OCI-LY1 (cell line): ENCODE measurements at regions not wholly inside any gene's neighbourhood (a gene's known extent, or its start where the extent isn't known, plus 50 kb on each side); places are given as distances from the start of the nearest gene placed in this dataset.

Experiments
- H2AFZ ChIP-seq: fragments of 200-600 bp; sonication (generic), shearing (Covaris generic); 2 replicates; pipeline ENCODE4 v1.6.0; 2014; ENCODE audit warnings: antibody characterized with exemption, mild to moderate bottlenecking, low read length
- H3F3A ChIP-seq: fragments of 200-600 bp; sonication (generic), shearing (Covaris generic); 2 replicates; pipeline ENCODE4 v1.6.0; 2014; ENCODE audit warnings: mild to moderate bottlenecking, antibody characterized with exemption, low read length, moderate library complexity; ENCODE audit not compliant: insufficient read depth
- H3K27ac ChIP-seq: fragments of 200-600 bp; sonication (generic); 2 replicates; pipeline ENCODE4 v1.5.1; 2014; ENCODE audit warnings: low read length, mixed run types, mild to moderate bottlenecking, low read depth; ENCODE audit not compliant: poor library complexity, severe bottlenecking
- H3K27me3 ChIP-seq: fragments of 200-600 bp; sonication (generic); 2 replicates; pipeline ENCODE4 v1.6.0; 2014; ENCODE audit warnings: antibody characterized with exemption, mild to moderate bottlenecking, low read length, moderate library complexity; ENCODE audit not compliant: insufficient read depth
- H3K36me3 ChIP-seq: fragments of 200-600 bp; sonication (generic); 2 replicates; pipeline ENCODE4 v1.6.1; 2014; ENCODE audit warnings: mild to moderate bottlenecking, antibody characterized with exemption, low read length, moderate library complexity, mixed read lengths; ENCODE audit not compliant: insufficient read depth
- H3K4me1 ChIP-seq: fragments of 200-600 bp; sonication (generic); 2 replicates; pipeline ENCODE4 v1.5.1; 2014; ENCODE audit warnings: mild to moderate bottlenecking, low read length, moderate library complexity; ENCODE audit not compliant: insufficient read depth, severe bottlenecking
- H3K4me2 ChIP-seq: fragments of 200-600 bp; sonication (generic), shearing (Covaris generic); 2 replicates; pipeline ENCODE4 v1.6.1; 2014; ENCODE audit warnings: low read length
- H3K4me3 ChIP-seq: fragments of 200-600 bp; sonication (generic); 2 replicates; pipeline ENCODE4 v1.5.1; 2014; ENCODE audit warnings: low read length, low read depth, mild to moderate bottlenecking, mixed read lengths; ENCODE audit not compliant: poor library complexity, severe bottlenecking
- H3K79me2 ChIP-seq: fragments of 200-600 bp; shearing (Covaris generic); 2 replicates; pipeline ENCODE4 v1.6.1; 2016; ENCODE audit warnings: mixed run types, low read length, mixed read lengths; ENCODE audit not compliant: insufficient read depth
- H3K9ac ChIP-seq: fragments of 200-600 bp; sonication (generic), shearing (Covaris generic); 2 replicates; pipeline ENCODE4 v1.6.1; 2014; ENCODE audit warnings: mild to moderate bottlenecking, low read length, mixed read lengths
- H3K9me2 ChIP-seq: fragments of 200-600 bp; sonication (generic), shearing (Covaris generic); 2 replicates; pipeline ENCODE4 v1.6.1; 2014; ENCODE audit warnings: low read depth, mild to moderate bottlenecking, low read length, mixed read lengths
- H3K9me3 ChIP-seq: fragments of 200-600 bp; shearing (Covaris generic); 2 replicates; pipeline ENCODE4 v1.6.1; 2014; ENCODE audit warnings: low read length, mixed read lengths
- H4K20me1 ChIP-seq: fragments of 200-600 bp; sonication (generic), shearing (Covaris generic); 2 replicates; pipeline ENCODE4 v1.6.0; 2016; ENCODE audit warnings: mild to moderate bottlenecking, low read length; ENCODE audit not compliant: insufficient read depth
- EZH2 ChIP-seq: fragments of 200-600 bp; sonication (generic), shearing (Covaris generic); IDR thresholded peaks from 2 replicates; pipeline ENCODE4 v1.8.0; 2017; ENCODE audit warnings: borderline replicate concordance, mixed run types, mild to moderate bottlenecking, antibody characterized with exemption, low read length, moderate library complexity, mixed read lengths
- TF ChIP-seq, protein P1 (sequence below): fragments of 200-600 bp; sonication (generic), shearing (Covaris generic); IDR thresholded peaks from 2 replicates; pipeline ENCODE4 v1.5.1; 2017; ENCODE audit warnings: mild to moderate bottlenecking, antibody characterized with exemption, low read length, moderate library complexity, mixed read lengths

DNA sequence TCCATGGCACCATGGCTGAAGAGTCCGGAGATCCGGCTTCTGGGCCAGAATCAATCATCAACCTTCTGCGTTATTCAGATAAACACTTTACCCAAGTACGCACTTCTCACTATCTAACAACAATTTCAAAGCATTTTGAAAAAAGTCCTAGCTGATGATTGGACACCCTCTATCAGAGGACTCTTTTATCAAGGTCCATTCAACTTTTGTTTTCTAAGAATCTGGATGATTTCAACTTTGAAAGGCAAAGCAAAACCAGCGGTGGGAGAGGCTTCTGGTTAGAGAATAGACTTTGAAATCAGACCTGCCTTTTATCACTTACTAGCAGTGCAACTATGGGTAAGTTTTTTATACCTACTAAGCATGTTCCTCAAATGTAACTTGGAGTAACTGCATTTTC lies 293.6 kb upstream of the TNP1 start:
- Histone ChIP-seq H2AFZ (no peak overlapping the region), H3K4me3 (no peak overlapping the region), H4K20me1 (no peaks in the 10 kb centered on the region), H3K27me3 (no peaks in the 10 kb centered on the region), H3K9me2 (no peaks in the 10 kb centered on the region), H3K27ac (no peak overlapping the region), H3K9me3 (no peaks in the 10 kb centered on the region), H3K4me2 (no peak overlapping the region), H3F3A (no peaks in the 10 kb centered on the region), H3K36me3 (no peaks in the 10 kb centered on the region), H3K9ac (no peak overlapping the region), H3K4me1 (no peaks in the 10 kb centered on the region), H3K79me2 (no peaks in the 10 kb centered on the region)
- TF ChIP-seq EZH2, result no peak
- TF ChIP-seq, protein P1, sequence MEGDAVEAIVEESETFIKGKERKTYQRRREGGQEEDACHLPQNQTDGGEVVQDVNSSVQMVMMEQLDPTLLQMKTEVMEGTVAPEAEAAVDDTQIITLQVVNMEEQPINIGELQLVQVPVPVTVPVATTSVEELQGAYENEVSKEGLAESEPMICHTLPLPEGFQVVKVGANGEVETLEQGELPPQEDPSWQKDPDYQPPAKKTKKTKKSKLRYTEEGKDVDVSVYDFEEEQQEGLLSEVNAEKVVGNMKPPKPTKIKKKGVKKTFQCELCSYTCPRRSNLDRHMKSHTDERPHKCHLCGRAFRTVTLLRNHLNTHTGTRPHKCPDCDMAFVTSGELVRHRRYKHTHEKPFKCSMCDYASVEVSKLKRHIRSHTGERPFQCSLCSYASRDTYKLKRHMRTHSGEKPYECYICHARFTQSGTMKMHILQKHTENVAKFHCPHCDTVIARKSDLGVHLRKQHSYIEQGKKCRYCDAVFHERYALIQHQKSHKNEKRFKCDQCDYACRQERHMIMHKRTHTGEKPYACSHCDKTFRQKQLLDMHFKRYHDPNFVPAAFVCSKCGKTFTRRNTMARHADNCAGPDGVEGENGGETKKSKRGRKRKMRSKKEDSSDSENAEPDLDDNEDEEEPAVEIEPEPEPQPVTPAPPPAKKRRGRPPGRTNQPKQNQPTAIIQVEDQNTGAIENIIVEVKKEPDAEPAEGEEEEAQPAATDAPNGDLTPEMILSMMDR, result no peak

DNA sequence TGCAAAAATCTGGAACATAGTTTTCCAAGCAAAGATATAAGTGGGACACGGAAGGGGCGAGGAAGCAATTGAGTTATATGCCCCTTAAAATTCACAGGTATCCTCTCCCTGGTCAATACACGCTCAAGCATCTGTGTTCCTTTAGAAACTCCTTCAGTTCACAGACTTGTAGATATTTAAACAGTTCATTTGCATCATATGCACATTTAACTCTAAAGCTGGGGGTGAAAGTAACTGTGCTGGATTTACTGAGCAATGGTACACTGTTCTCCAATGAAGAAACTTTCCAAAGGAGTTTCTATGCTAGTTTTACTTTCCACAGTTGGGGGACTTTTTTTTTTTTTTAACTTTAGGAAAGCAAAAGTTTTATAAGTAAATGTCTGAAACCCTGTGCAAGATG lies 293.0 kb upstream of the TNP1 start:
- no peaks in the 10 kb centered on the region for H3K4me1 ChIP-seq
- no peak overlapping the region for H3K27ac ChIP-seq
- H2AFZ ChIP-seq, result no peak overlapping the region
- H3K9ac ChIP-seq, result no peak overlapping the region
- H3K9me2 ChIP-seq, result no peaks in the 10 kb centered on the region
- no peaks in the 10 kb centered on the region for H3K27me3 ChIP-seq
- H3K4me3 ChIP-seq, result no peak overlapping the region
- no peaks in the 10 kb centered on the region for H4K20me1 ChIP-seq
- no peaks in the 10 kb centered on the region for H3K9me3 ChIP-seq
- H3K36me3 ChIP-seq, result no peaks in the 10 kb centered on the region
- no peaks in the 10 kb centered on the region for H3K79me2 ChIP-seq
- no peak for TF ChIP-seq EZH2
- TF ChIP-seq, protein P1, result no peak
- no peaks in the 10 kb centered on the region for H3F3A ChIP-seq
- H3K4me2 ChIP-seq, result no peak overlapping the region

DNA sequence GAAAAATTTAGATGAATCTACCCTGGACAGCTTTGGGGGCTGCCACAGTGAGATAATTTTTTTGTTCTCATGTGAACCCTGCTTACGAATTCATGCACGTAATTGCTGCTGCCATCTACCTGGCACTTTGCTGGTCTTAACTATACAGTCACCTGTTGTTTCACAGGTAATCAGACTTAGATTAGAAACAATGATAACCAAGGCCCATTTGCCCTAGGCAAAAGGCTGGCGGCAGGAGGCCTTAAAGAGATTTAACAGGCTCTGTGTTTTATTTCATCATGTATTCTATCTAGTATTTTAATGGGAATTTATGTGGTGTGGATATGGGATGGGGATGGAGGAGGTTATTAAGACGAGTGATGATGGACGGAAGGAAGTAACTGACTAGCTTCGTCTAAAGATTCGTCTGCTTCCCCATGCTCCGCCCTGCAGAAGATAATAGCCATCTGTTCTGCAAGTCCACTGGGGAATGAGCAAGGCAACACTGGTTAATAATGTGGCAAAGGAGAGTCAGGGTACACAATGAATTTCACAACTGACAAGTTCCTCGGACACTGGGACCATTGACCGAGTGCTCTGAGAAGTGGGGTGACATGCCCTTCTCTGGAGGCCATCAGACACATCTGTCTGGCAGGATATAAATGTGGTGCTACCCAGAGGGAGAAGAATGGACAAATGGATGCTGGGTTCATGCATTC lies 291.8 kb upstream of the TNP1 start:
- Histone ChIP-seq H3K79me2 (no peaks in the 10 kb centered on the region), H3K9me2 (no peaks in the 10 kb centered on the region), H3K27ac (no peak overlapping the region), H2AFZ (no peak overlapping the region), H3K4me3 (no peak overlapping the region), H3K36me3 (no peaks in the 10 kb centered on the region), H3K4me1 (no peaks in the 10 kb centered on the region), H4K20me1 (no peaks in the 10 kb centered on the region), H3K9me3 (no peaks in the 10 kb centered on the region), H3F3A (no peaks in the 10 kb centered on the region), H3K4me2 (no peak overlapping the region), H3K9ac (no peak overlapping the region), H3K27me3 (no peaks in the 10 kb centered on the region)
- no peak for TF ChIP-seq EZH2
- TF ChIP-seq, protein P1, result no peak
